Psoas muscle (tissue), 7 donors: ENCODE measurements at regions not wholly inside any gene's neighbourhood (a gene's known extent, or its start where the extent isn't known, plus 50 kb on each side); places are given as distances from the start of the nearest gene placed in this dataset.

Source experiments
- ATAC-seq, 4 donors: fragments of 200-7000 bp; cut with Tn5 transposase; one replicate each; pipeline ENCODE4 v1.9.1; 2020; ENCODE audit warnings: moderate library complexity in 3 of 4, mild to moderate bottlenecking in 2 of 4
- DNase-seq, 2 donors: peaks; one replicate each; pipeline ENCODE4 v3.0.0-alpha.2; 2020
- H3K27ac ChIP-seq: fragments of 200-600 bp; one replicate; pipeline ENCODE4 v1.8.0; 2022
- H3K27me3 ChIP-seq, 3 donors: fragments of 200-600 bp in 1 of 3; one replicate each; pipeline versions ENCODE4 v1.6.1 to v1.8.0; 2013 to 2022; ENCODE audit warnings: low read length in 2 of 3, mild to moderate bottlenecking in 2 of 3, moderate library complexity in 1 of 3; ENCODE audit not compliant: insufficient read depth in 3 of 3
- H3K36me3 ChIP-seq, 2 donors: fragments of 200-600 bp in 1 of 2; one replicate each; pipeline versions ENCODE4 v1.6.1 to v1.8.0; 2013 to 2022; ENCODE audit warnings: low read depth in 1 of 2, mild to moderate bottlenecking in 1 of 2, moderate library complexity in 1 of 2; ENCODE audit not compliant: insufficient read depth in 1 of 2
- H3K4me1 ChIP-seq: fragments of 200-600 bp; one replicate; pipeline ENCODE4 v1.8.0; 2022
- H3K4me3 ChIP-seq: fragments of 200-600 bp; one replicate; pipeline ENCODE4 v1.8.0; 2022; ENCODE audit warnings: mild to moderate bottlenecking
- H3K9me3 ChIP-seq: fragments of 200-600 bp; one replicate; pipeline ENCODE4 v1.8.0; 2022
- CTCF ChIP-seq: fragments of 200-600 bp; IDR thresholded peaks from one replicate; pipeline ENCODE4 v1.8.0; 2022; ENCODE audit warnings: antibody characterized with exemption
- WGBS, 3 donors: extraction: QIAGEN DNeasy Blood & Tissue Kit; methylation state at CpG; one replicate each; pipeline versions ENCODE4 v1.1.6 to v1.1.7; 2013; 5-methylcytosine and 5-hydroxymethylcytosine counted together
- intact Hi-C, 2 donors: fragments of 100-400 bp; cut with DNase I; formaldehyde crosslinking; loops; one replicate each; pipeline versions ENCODE4 v1.11.0 to v1.14.2; 2022
- donor health status: healthy with polysubstance abuse.
- donor health status: DM: no; HTN: no; CAD: no; lungs with moderate emphysema.
- donor health status: Bipolar disorder and iron deficiency.
- donor health status: healthy.
- donor health status: DM: yes; HTN: yes; CAD: no.
- donor health status: DM: no; HTN: no; CAD: no.
- donor health status: DM: yes; HTN: yes; CAD: no.

GRCh38 chr12:18794000-18794399, 56.1 kb downstream of the CAPZA3 start:
- Histone ChIP-seq H3K27me3 (no peaks in the 10 kb centered on the region), H3K27ac (no peak overlapping the region), H3K9me3 (no peaks in the 10 kb centered on the region), H3K4me1 (no peaks in the 10 kb centered on the region), H3K4me3 (no peak overlapping the region), H3K36me3 (no peaks in the 10 kb centered on the region)
- ATAC-seq: no peak
- no peak for TF ChIP-seq CTCF
- intact Hi-C loops: no loop called here
- no peak for DNase-seq

GRCh38 chr12:18797604-18798003, 59.7 kb downstream of the CAPZA3 start:
- ATAC-seq (no peak), DNase-seq (no peak)
- no peaks in the 10 kb centered on the region for H3K36me3 ChIP-seq
- H3K4me1 ChIP-seq: no peaks in the 10 kb centered on the region
- no peaks in the 10 kb centered on the region for H3K27me3 ChIP-seq
- TF ChIP-seq CTCF: no peak
- H3K9me3 ChIP-seq: no peaks in the 10 kb centered on the region
- 69 to 80% (median 76%) methylated on average over 2 of the region's 2 CpGs for WGBS, 3 donors
- H3K4me3 ChIP-seq: no peak overlapping the region
- intact Hi-C loops: no loop called here
- no peak overlapping the region for H3K27ac ChIP-seq

- Histone ChIP-seq H3K4me1 (no peaks in the 10 kb centered on the region), H3K9me3 (no peaks in the 10 kb centered on the region), H3K36me3 (no peaks in the 10 kb centered on the region), H3K27ac (no peak overlapping the region), H3K4me3 (no peak overlapping the region), H3K27me3 (no peaks in the 10 kb centered on the region)
- no peak for TF ChIP-seq CTCF
- WGBS, 3 donors: 12 to 24% (median 15%) methylated on average over 4 of the region's 4 CpGs
- ATAC-seq (no peak), DNase-seq (no peak)
- intact Hi-C loops: no loop called here
These were observed 60.8 kb downstream of the CAPZA3 start for GRCh38 chr12:18798535-18799361.

GRCh38 chr12:18799561-18799960, 61.6 kb downstream of the CAPZA3 start:
- Histone ChIP-seq H3K4me3 (no peak overlapping the region), H3K27me3 (no peaks in the 10 kb centered on the region), H3K27ac (no peak overlapping the region), H3K36me3 (no peaks in the 10 kb centered on the region), H3K4me1 (no peaks in the 10 kb centered on the region), H3K9me3 (no peaks in the 10 kb centered on the region)
- ATAC-seq (no peak), DNase-seq (no peak)
- intact Hi-C loops: no loop called here
- 60 to 65% (median 60%) methylated on average over 1 of the region's 1 CpG for WGBS, 3 donors
- TF ChIP-seq CTCF: no peak
